Hepatocyte (in vitro differentiated cells): ENCODE measurements at regions not wholly inside any gene's neighbourhood (a gene's known extent, or its start where the extent isn't known, plus 50 kb on each side); places are given as distances from the start of the nearest gene placed in this dataset.

Experiments used
- CTCF ChIP-seq: fragments of 200-600 bp; sonication (generic); IDR thresholded peaks from 2 replicates; pipeline ENCODE4 v1.5.1; 2016; ENCODE audit warnings: antibody characterized with exemption, mild to moderate bottlenecking; ENCODE audit not compliant: poor library complexity
- EZH2 ChIP-seq: fragments of 200-600 bp; sonication (generic); IDR thresholded peaks from 2 replicates; pipeline ENCODE4 v1.6.1; 2016; ENCODE audit warnings: antibody characterized with exemption, mild to moderate bottlenecking, borderline replicate concordance

- TF ChIP-seq CTCF: no peak
- TF ChIP-seq EZH2: no peak
Measured at GRCh38 chr16:9434659-9435058, 343.2 kb downstream of the HAPSTR1 start.
